ENCODE measurements at regions not wholly inside any gene's neighbourhood (a gene's known extent, or its start where the extent isn't known, plus 50 kb on each side); places are given as distances from the start of the nearest gene placed in this dataset.

GRCh38 chr1:93774707-93775106 is 93.1 kb upstream of the BCAR3 start:
- no peak overlapping the region for H3K9ac ChIP-seq (ENCODE audit: low read depth in 1 of 2, low read length in 2 of 2)
- no peak overlapping the region for H3K27ac ChIP-seq (ENCODE audit: low read depth, low read length)
- peaks cover 0 to 3% of the 10 kb centered on the region in 2 donors for H3K4me1 ChIP-seq (ENCODE audit: control insufficient read depth in 1 of 2, insufficient read depth in 2 of 2, low read length in 2 of 2)
- H3K4me3 ChIP-seq (ENCODE audit: low read depth in 1 of 2, low read length in 2 of 2) = no peak overlapping the region
- H3K36me3 ChIP-seq (ENCODE audit: control insufficient read depth in 1 of 2, insufficient read depth in 2 of 2, low read length in 2 of 2) = no peaks in the 10 kb centered on the region
- H3K9me3 ChIP-seq (ENCODE audit: control insufficient read depth in 1 of 2, low read length in 2 of 2) = no peaks in the 10 kb centered on the region
- H3K27me3 ChIP-seq (ENCODE audit: control insufficient read depth in 1 of 2, insufficient read depth in 2 of 2, low read length in 2 of 2) = no peaks in the 10 kb centered on the region

GRCh38 chr1:93773049-93773838 is 91.6 kb upstream of the BCAR3 start:
- H3K36me3 ChIP-seq (ENCODE audit: control insufficient read depth in 1 of 2, insufficient read depth in 2 of 2, low read length in 2 of 2) = no peaks in the 10 kb centered on the region
- no peak overlapping the region for H3K4me3 ChIP-seq (ENCODE audit: low read depth in 1 of 2, low read length in 2 of 2)
- H3K27ac ChIP-seq (ENCODE audit: low read depth, low read length) = no peak overlapping the region
- H3K4me1 ChIP-seq (ENCODE audit: control insufficient read depth in 1 of 2, insufficient read depth in 2 of 2, low read length in 2 of 2) = peaks cover 13 to 17% of the 10 kb centered on the region in 2 donors
- no peak overlapping the region for H3K9ac ChIP-seq (ENCODE audit: low read depth in 1 of 2, low read length in 2 of 2)
- no peaks in the 10 kb centered on the region for H3K27me3 ChIP-seq (ENCODE audit: control insufficient read depth in 1 of 2, insufficient read depth in 2 of 2, low read length in 2 of 2)
- H3K9me3 ChIP-seq (ENCODE audit: control insufficient read depth in 1 of 2, low read length in 2 of 2) = no peaks in the 10 kb centered on the region

- Histone ChIP-seq H3K4me1 (ENCODE audit: control insufficient read depth in 1 of 2, insufficient read depth in 2 of 2, low read length in 2 of 2) (peaks cover 13 to 18% of the 10 kb centered on the region in 2 donors), H3K9ac (ENCODE audit: low read depth in 1 of 2, low read length in 2 of 2) (no peak overlapping the region), H3K4me3 (ENCODE audit: low read depth in 1 of 2, low read length in 2 of 2) (no peak overlapping the region), H3K36me3 (ENCODE audit: control insufficient read depth in 1 of 2, insufficient read depth in 2 of 2, low read length in 2 of 2) (no peaks in the 10 kb centered on the region), H3K27me3 (ENCODE audit: control insufficient read depth in 1 of 2, insufficient read depth in 2 of 2, low read length in 2 of 2) (no peaks in the 10 kb centered on the region), H3K27ac (ENCODE audit: low read depth, low read length) (no peak overlapping the region), H3K9me3 (ENCODE audit: control insufficient read depth in 1 of 2, low read length in 2 of 2) (no peaks in the 10 kb centered on the region)
Observed at GRCh38 chr1:93771843-93772242, 90.2 kb upstream of the BCAR3 start.

- Histone ChIP-seq H3K9ac (ENCODE audit: low read depth in 1 of 2, low read length in 2 of 2) (no peak overlapping the region), H3K27ac (ENCODE audit: low read depth, low read length) (no peak overlapping the region), H3K36me3 (ENCODE audit: control insufficient read depth in 1 of 2, insufficient read depth in 2 of 2, low read length in 2 of 2) (no peaks in the 10 kb centered on the region), H3K9me3 (ENCODE audit: control insufficient read depth in 1 of 2, low read length in 2 of 2) (no peaks in the 10 kb centered on the region), H3K4me1 (ENCODE audit: control insufficient read depth in 1 of 2, insufficient read depth in 2 of 2, low read length in 2 of 2) (peaks cover 13 to 18% of the 10 kb centered on the region in 2 donors), H3K4me3 (ENCODE audit: low read depth in 1 of 2, low read length in 2 of 2) (no peak overlapping the region), H3K27me3 (ENCODE audit: control insufficient read depth in 1 of 2, insufficient read depth in 2 of 2, low read length in 2 of 2) (no peaks in the 10 kb centered on the region)
Observed at GRCh38 chr1:93770640-93771039, 89.0 kb upstream of the BCAR3 start.

GRCh38 chr1:93769777-93770176 is 88.1 kb upstream of the BCAR3 start:
- Histone ChIP-seq H3K4me3 (ENCODE audit: low read depth in 1 of 2, low read length in 2 of 2) (no peak overlapping the region), H3K27ac (ENCODE audit: low read depth, low read length) (no peak overlapping the region), H3K36me3 (ENCODE audit: control insufficient read depth in 1 of 2, insufficient read depth in 2 of 2, low read length in 2 of 2) (no peaks in the 10 kb centered on the region), H3K4me1 (ENCODE audit: control insufficient read depth in 1 of 2, insufficient read depth in 2 of 2, low read length in 2 of 2) (peaks cover 13 to 18% of the 10 kb centered on the region in 2 donors), H3K9ac (ENCODE audit: low read depth in 1 of 2, low read length in 2 of 2) (no peak overlapping the region), H3K9me3 (ENCODE audit: control insufficient read depth in 1 of 2, low read length in 2 of 2) (no peaks in the 10 kb centered on the region), H3K27me3 (ENCODE audit: control insufficient read depth in 1 of 2, insufficient read depth in 2 of 2, low read length in 2 of 2) (no peaks in the 10 kb centered on the region)

- H3K27me3 ChIP-seq (ENCODE audit: control insufficient read depth in 1 of 2, insufficient read depth in 2 of 2, low read length in 2 of 2) = no peaks in the 10 kb centered on the region
- H3K9me3 ChIP-seq (ENCODE audit: control insufficient read depth in 1 of 2, low read length in 2 of 2) = no peaks in the 10 kb centered on the region
- H3K4me3 ChIP-seq (ENCODE audit: low read depth in 1 of 2, low read length in 2 of 2) = peak overlapping the region in 1 of 2 donors; percentile 8
- no peak overlapping the region for H3K9ac ChIP-seq (ENCODE audit: low read depth in 1 of 2, low read length in 2 of 2)
- no peak overlapping the region for H3K27ac ChIP-seq (ENCODE audit: low read depth, low read length)
- no peaks in the 10 kb centered on the region for H3K36me3 ChIP-seq (ENCODE audit: control insufficient read depth in 1 of 2, insufficient read depth in 2 of 2, low read length in 2 of 2)
- H3K4me1 ChIP-seq (ENCODE audit: control insufficient read depth in 1 of 2, insufficient read depth in 2 of 2, low read length in 2 of 2) = peaks cover 13 to 18% of the 10 kb centered on the region in 2 donors
Observed at GRCh38 chr1:93768380-93768863, 86.8 kb upstream of the BCAR3 start.

GRCh38 chr1:93766451-93766850 is 84.8 kb upstream of the BCAR3 start:
- Histone ChIP-seq H3K27ac (ENCODE audit: low read depth, low read length) (no peak overlapping the region), H3K27me3 (ENCODE audit: control insufficient read depth in 1 of 2, insufficient read depth in 2 of 2, low read length in 2 of 2) (no peaks in the 10 kb centered on the region), H3K9me3 (ENCODE audit: control insufficient read depth in 1 of 2, low read length in 2 of 2) (no peaks in the 10 kb centered on the region), H3K36me3 (ENCODE audit: control insufficient read depth in 1 of 2, insufficient read depth in 2 of 2, low read length in 2 of 2) (no peaks in the 10 kb centered on the region), H3K9ac (ENCODE audit: low read depth in 1 of 2, low read length in 2 of 2) (no peak overlapping the region), H3K4me1 (ENCODE audit: control insufficient read depth in 1 of 2, insufficient read depth in 2 of 2, low read length in 2 of 2) (peaks cover 13 to 18% of the 10 kb centered on the region in 2 donors), H3K4me3 (ENCODE audit: low read depth in 1 of 2, low read length in 2 of 2) (no peak overlapping the region)

GRCh38 chr1:93765099-93765498 is 83.5 kb upstream of the BCAR3 start:
- Histone ChIP-seq H3K4me3 (ENCODE audit: low read depth in 1 of 2, low read length in 2 of 2) (no peak overlapping the region), H3K9me3 (ENCODE audit: control insufficient read depth in 1 of 2, low read length in 2 of 2) (no peaks in the 10 kb centered on the region), H3K9ac (ENCODE audit: low read depth in 1 of 2, low read length in 2 of 2) (no peak overlapping the region), H3K27me3 (ENCODE audit: control insufficient read depth in 1 of 2, insufficient read depth in 2 of 2, low read length in 2 of 2) (no peaks in the 10 kb centered on the region), H3K27ac (ENCODE audit: low read depth, low read length) (no peak overlapping the region), H3K36me3 (ENCODE audit: control insufficient read depth in 1 of 2, insufficient read depth in 2 of 2, low read length in 2 of 2) (no peaks in the 10 kb centered on the region), H3K4me1 (ENCODE audit: control insufficient read depth in 1 of 2, insufficient read depth in 2 of 2, low read length in 2 of 2) (peaks cover 13 to 18% of the 10 kb centered on the region in 2 donors)

- no peak overlapping the region for H3K27ac ChIP-seq (ENCODE audit: low read depth, low read length)
- H3K9me3 ChIP-seq (ENCODE audit: control insufficient read depth in 1 of 2, low read length in 2 of 2) = no peaks in the 10 kb centered on the region
- H3K9ac ChIP-seq (ENCODE audit: low read depth in 1 of 2, low read length in 2 of 2) = no peak overlapping the region
- H3K36me3 ChIP-seq (ENCODE audit: control insufficient read depth in 1 of 2, insufficient read depth in 2 of 2, low read length in 2 of 2) = no peaks in the 10 kb centered on the region
- peaks cover 11% of the 10 kb centered on the region in 2 donors for H3K4me1 ChIP-seq (ENCODE audit: control insufficient read depth in 1 of 2, insufficient read depth in 2 of 2, low read length in 2 of 2)
- H3K4me3 ChIP-seq (ENCODE audit: low read depth in 1 of 2, low read length in 2 of 2) = no peak overlapping the region
- no peaks in the 10 kb centered on the region for H3K27me3 ChIP-seq (ENCODE audit: control insufficient read depth in 1 of 2, insufficient read depth in 2 of 2, low read length in 2 of 2)
Observed at GRCh38 chr1:93764366-93764750, 82.7 kb upstream of the BCAR3 start.

- no peaks in the 10 kb centered on the region for H3K9me3 ChIP-seq (ENCODE audit: control insufficient read depth in 1 of 2, low read length in 2 of 2)
- H3K4me3 ChIP-seq (ENCODE audit: low read depth in 1 of 2, low read length in 2 of 2) = no peak overlapping the region
- no peak overlapping the region for H3K9ac ChIP-seq (ENCODE audit: low read depth in 1 of 2, low read length in 2 of 2)
- no peaks in the 10 kb centered on the region for H3K36me3 ChIP-seq (ENCODE audit: control insufficient read depth in 1 of 2, insufficient read depth in 2 of 2, low read length in 2 of 2)
- H3K27ac ChIP-seq (ENCODE audit: low read depth, low read length) = no peak overlapping the region
- peaks cover 5 to 6% of the 10 kb centered on the region in 2 donors for H3K4me1 ChIP-seq (ENCODE audit: control insufficient read depth in 1 of 2, insufficient read depth in 2 of 2, low read length in 2 of 2)
- no peaks in the 10 kb centered on the region for H3K27me3 ChIP-seq (ENCODE audit: control insufficient read depth in 1 of 2, insufficient read depth in 2 of 2, low read length in 2 of 2)
Observed at GRCh38 chr1:93763704-93764365, 82.2 kb upstream of the BCAR3 start.

Data from duodenal mucosa (tissue), 2 donors.